ENCODE measurements at regions not wholly inside any gene's neighbourhood (a gene's known extent, or its start where the extent isn't known, plus 50 kb on each side); places are given as distances from the start of the nearest gene placed in this dataset.

- no peak for DNase-seq
These were observed 172.7 kb upstream of the PARP11 start for GRCh38 chr12:4045786-4046494.

- no peak for DNase-seq
These were observed 171.8 kb upstream of the PARP11 start for GRCh38 chr12:4044736-4045730.

GRCh38 chr12:4044101-4044500 lies 170.9 kb upstream of the PARP11 start:
- DNase-seq: no peak

- no peak for DNase-seq
These were observed 168.1 kb upstream of the PARP11 start for GRCh38 chr12:4041187-4041885.

GRCh38 chr12:4039931-4040330 lies 166.7 kb upstream of the PARP11 start:
- no peak for DNase-seq

- DNase-seq: peak in 1 of 4 experiments; percentile 3
These were observed 164.6 kb upstream of the PARP11 start for GRCh38 chr12:4037747-4038312.

- DNase-seq: no peak
These were observed 163.6 kb upstream of the PARP11 start for GRCh38 chr12:4036671-4037271.

- DNase-seq: no peak
These were observed 161.7 kb upstream of the PARP11 start for GRCh38 chr12:4034921-4035320.

GRCh38 chr12:4032924-4033615 lies 159.9 kb upstream of the PARP11 start:
- DNase-seq: no peak

- DNase-seq: no peak
These were observed 158.6 kb upstream of the PARP11 start for GRCh38 chr12:4031703-4032291.

GRCh38 chr12:4030929-4031702 lies 157.9 kb upstream of the PARP11 start:
- DNase-seq: peak; percentile 45 to 65 (median 48)

GRCh38 chr12:4027412-4027811 lies 154.2 kb upstream of the PARP11 start:
- peak; percentile 9 to 51 (median 30) for DNase-seq

GRCh38 chr12:4026517-4026916 lies 153.3 kb upstream of the PARP11 start:
- no peak for DNase-seq

GRCh38 chr12:4026020-4026358 lies 152.8 kb upstream of the PARP11 start:
- DNase-seq: no peak

- DNase-seq: no peak
These were observed 152.2 kb upstream of the PARP11 start for GRCh38 chr12:4025181-4026019.

GRCh38 chr12:4024701-4025100 lies 151.5 kb upstream of the PARP11 start:
- no peak for DNase-seq

- DNase-seq: no peak
These were observed 142.3 kb upstream of the PARP11 start for GRCh38 chr12:4015225-4016091.

- DNase-seq: no peak
These were observed 141.6 kb upstream of the PARP11 start for GRCh38 chr12:4014858-4015224.

- DNase-seq: no peak
These were observed 141.2 kb upstream of the PARP11 start for GRCh38 chr12:4014444-4014843.
